ENCODE measurements at regions not wholly inside any gene's neighbourhood (a gene's known extent, or its start where the extent isn't known, plus 50 kb on each side); places are given as distances from the start of the nearest gene placed in this dataset.

DNA sequence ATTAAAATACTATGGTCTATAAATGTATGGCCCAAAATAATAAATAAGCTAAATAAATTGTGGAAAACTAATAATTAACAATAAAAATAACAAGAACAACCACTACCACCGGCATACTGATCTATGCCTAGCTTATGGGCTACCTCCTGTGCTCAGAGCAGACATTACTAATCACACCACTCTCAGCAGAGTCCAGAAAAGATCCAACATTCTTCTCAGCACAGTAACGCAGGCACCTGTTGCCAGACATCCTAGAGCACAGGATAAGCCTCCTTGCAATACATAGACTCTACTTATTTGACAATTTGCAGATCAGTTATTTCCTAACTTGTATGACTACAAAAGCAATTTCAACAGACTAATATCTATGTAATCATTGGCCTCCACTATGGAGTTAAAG, 137.1 kb upstream of the NEBL start:
- no peak for DNase-seq (ENCODE audit: low spot score)

DNA sequence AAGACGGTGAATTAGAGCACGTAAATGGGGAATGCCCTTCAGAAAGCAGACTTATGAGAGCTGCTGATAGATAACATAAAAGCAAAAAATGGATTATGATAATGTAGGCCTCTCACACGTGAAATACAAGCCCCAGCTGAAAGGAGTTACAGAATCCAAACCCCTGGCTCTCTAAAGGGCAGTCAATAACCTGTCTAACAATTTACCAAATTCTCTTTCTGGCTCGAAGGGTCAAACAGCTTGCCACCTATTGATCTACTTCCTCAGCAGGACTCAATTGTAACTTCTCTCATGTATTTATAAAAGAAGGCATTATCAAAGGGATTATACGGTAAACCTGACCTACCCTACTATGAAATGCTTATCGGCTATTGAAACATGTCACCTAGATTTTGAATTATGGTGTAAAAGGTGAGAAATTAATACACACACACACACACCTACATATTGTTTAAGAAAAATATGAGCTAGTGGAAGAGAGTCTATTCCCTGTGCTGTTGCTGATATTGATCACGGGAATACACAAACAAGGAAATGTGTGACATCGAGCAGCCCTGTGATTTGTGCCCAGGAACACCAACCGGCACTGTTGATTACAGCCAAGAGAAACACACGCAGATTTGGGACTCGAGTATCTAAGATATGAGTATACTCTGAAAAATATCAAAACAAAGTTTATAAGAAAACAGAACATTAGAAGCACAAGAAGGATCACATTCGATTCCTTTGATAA, 135.6 kb upstream of the NEBL start:
- DNase-seq (ENCODE audit: low spot score), result no peak

DNA sequence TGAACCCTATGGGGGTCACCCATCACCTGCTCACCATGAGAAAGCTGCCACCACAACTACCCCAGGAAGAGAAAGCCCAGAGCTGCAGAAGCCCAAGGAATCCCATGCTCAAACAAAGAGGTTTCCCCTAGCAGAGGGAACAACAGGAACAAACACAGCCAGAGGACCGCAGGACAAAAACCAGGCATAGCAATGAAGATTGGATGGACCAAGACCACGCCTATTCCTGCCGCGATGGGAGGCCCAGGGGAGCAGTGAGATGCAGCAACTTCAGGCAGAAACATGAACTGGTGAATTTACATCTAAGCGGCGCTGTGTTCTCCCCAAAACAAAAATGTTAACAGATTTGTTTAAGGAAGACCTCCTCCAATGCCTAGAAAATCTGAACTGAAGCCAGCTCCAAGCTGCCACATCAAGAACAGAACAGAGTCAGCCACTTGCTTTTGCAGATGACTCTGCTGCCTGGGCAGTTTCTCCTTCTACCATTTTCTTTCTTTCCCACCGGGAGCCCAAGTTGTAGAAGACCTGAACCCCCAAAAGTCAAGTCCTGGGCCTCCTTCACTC, 134.2 kb upstream of the NEBL start:
- no peak for DNase-seq (ENCODE audit: low spot score)

DNA sequence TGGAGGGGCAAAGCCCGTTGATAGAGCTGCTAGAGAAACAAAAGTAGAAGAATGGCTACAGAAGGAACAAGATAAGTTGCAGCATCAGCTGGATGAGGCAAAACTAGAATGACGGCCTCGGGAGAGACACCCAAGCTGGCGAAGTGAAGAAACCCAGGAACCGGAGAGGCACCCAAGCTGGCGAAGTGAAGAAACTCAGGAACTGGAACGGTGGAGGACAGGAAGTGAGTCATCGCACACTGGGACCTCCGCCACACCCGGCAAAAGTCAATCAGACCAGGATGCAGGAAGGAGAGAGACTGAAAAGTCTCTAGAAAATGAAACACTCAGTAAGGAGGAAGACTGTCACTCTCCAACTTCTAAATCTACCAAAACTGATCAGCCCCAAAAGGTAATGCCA, 133.0 kb upstream of the NEBL start:
- DNase-seq (ENCODE audit: low spot score), result no peak

DNA sequence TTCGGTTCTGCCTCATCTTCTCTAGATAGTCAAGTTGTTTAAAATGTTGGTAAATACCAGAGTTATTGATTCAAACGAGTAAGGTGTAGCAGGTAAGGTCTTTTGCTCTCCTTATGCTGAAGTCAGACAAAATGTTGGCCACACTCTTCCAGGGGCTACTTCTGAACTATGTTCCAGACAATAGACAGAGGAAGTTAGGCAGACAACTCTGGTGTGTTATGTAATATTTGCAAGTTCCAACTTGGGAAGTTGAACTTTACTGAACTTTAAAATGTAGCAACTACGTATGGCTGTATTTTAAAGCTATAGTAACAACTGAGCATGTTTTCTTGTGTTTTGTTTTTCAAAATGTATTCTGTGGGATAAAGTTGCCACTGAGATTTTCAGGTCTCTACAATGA, 125.7 kb upstream of the NEBL start:
- no peak for DNase-seq (ENCODE audit: low spot score)

DNA sequence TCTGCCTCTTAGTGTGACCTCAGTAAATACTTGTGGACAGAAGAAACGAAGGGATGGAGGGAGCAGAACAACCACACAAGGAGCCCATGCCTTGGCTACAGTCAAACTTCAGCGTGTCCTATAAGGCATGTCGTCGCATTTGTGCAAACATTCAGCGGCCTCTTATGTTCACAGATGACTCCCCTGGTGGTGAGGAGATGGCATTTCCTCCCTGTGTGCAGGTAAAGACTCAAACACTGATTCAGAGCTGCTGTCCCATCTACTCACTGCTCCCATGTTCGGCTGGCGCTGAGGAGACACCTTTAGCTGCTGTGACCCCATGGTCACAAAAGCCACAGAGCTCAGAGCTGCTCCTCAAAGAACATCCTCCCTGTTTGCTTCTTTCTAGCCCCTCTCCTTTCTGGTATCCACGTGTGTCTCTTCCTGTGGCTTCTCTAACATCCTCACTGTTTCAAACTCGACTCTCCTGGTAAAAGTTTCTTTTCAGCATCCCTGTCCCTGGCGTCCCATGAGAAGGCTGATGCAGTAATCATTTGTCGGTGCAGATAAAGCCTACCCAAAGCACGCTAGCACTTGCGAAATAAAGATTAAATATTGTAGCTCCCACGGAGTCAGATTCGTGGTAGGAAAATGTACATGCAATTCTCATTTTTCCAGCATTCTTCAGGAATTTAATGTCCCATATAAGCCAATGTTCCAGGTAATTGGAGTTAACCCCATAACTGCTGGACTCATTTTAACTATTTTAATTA, 124.9 kb upstream of the NEBL start:
- no peak for DNase-seq (ENCODE audit: low spot score)

DNA sequence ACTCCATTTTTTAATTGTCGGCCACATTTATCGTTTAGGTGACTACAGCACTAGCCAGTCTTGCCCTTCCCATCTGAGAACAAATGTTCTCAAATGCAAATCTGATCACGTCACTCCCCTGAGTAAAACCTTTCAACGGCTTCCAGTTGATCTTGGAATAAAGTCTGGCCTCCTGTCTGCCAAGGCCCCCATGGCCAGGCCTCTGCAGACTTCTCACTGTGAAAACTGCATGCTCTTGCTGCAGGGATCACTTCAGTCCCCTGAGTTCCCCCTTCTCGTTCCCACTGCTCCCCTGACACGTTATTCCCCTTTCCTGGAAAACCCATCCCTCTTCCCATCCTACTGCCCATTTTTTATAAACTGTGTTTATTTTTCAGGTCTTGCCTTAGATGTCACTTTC, 124.1 kb upstream of the NEBL start:
- no peak for DNase-seq (ENCODE audit: low spot score)

DNA sequence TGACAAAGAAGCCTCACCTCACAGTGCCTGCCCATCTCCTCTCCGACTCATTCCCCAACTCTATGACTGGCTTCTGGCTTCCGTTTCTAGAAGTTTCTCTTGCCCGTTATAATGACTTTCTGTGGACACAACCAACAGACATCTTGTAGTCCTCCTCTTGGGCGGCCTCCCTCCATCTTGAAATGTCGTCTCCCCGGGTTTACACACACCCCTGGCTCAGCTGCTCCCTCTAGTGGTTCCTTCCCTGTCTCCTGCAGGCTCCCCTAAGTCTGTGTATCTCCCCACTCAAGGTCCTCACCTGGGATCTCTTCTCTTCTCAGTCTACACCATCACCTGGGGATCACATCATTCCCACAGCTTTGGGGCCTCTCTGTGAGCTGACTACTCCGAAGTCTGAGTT, 123.4 kb upstream of the NEBL start:
- no peak for DNase-seq (ENCODE audit: low spot score)

DNA sequence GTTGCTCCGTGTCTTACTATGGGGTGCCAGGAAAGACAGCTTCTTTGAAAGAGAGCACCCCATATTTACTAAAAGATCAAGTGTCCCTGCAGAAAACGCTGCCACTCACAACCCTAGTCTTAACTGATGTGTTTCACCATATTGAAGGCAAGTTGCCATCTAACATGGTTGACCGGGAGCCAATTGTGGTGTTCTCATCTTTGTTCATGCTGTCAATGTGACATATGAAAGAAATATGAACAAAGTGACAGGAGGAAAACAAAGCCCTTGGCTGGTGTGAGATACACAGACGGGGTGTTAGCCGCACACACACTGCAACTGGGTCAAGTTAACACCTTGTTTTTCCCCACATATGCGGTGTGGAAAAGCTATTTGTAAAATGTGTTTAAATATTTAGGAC, 122.3 kb upstream of the NEBL start:
- no peak for DNase-seq (ENCODE audit: low spot score)

DNA sequence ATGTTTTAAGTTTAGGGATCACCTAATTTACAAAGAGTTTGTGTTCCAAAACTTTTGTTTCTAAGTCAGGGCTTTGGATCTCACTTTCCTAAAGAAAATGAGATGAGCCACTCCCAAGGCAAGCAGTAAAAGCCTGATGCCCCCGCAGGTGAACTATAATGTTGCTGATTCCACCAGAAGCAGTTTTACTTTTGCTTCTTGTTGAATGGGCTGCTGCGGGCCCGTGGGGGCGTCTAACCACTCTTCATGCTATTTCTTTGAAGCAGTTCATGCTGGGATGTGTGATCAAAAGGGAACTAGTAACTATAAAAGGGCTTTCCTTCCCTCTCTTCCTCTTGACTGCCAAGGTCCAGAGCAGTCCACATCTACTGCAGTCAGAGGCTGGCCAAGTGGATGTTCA, 118.7 kb upstream of the NEBL start:
- no peak for DNase-seq (ENCODE audit: low spot score)

DNA sequence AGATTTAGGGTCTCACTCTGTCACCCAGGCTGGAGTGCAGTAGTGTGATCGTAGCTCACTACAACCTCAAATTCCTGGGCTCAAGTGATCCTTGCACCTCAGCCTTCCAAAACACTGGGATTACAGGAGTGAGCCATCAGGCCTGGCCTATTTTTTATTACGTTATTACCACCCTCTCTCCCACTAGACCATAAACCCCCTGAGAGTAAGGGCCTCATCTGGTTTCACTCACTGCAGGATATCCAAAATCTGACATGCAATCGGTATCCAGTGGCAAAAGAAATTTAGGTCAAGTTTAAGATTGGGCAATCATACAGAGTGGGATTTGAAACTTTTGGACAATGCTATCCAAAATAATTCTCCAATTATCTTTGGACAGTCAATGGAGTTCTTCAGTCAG, 117.0 kb upstream of the NEBL start:
- no peak for DNase-seq (ENCODE audit: low spot score)

DNA sequence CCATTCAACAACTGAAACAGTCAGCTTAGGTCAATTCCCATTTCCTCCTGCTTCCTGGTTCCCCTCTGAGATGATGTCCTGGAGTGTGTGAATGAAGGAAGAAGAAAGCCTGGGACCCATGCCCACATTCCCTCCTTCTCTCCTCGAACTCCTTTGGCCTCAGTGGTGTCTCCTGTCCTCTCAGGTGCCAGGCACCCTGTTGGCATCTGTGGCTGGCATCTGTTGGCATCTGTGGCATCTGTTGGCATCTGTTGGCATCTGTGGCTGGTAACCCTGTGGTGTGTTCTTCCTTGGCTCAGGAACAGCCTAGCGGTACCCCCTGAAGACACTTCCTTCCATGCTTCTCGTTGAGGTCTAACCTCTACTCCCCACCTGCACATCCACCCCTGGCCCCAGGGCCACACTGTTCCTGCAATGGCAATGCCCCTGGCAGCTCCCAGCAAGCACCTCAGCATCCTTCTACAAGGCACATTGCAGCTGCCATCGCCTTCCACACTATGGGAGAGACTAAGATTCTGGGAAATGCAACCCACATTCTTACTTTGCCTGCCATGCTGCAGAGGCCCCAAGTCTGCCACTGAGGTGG, 114.4 kb upstream of the NEBL start:
- no peak for DNase-seq (ENCODE audit: low spot score)

DNA sequence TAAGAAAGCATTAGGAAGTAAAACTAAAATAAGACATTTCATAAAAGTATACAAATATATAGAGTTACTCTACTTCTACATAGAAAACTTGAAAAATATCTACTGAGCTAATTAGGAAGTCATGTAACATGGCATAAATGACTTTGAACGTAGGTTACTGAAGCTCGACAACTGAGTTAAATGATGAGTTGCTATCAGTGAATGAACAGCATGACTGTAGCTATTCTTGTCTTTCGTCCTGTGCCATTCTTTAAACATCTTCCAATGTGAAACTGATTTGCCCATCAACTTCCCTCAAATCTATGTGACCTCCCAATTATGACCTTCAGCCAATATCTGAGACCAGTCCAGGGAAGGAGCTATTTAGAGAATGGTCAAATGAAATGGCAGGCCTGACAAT, 113.5 kb upstream of the NEBL start:
- no peak for DNase-seq (ENCODE audit: low spot score)

DNA sequence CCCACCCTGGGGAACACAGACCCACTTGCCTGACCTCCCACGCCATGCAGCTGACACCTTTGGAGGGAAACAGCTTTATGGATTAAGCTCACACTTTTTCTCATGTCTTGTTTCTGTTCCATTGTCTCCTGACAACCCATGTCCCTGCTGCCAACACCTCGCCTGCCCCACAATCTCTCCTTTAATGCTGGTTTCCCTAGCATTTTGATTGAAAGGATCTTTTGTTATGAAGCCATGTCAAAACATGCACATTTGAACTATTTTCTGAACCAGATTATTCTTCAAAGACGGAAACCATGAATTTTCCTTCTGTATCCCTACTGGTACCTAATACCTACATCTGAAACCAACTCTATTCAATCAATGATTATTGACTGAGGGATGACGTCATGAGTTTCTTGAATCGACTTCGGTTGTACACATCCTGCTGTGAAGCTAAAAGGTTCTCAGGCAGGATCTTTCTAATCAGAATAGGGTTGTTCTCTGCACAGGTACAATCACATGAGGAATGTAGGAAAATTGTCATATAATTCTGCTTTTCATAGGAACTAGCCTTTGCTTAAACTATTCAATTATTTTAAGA, 106.2 kb upstream of the NEBL start:
- DNase-seq (ENCODE audit: low spot score), result no peak

DNA sequence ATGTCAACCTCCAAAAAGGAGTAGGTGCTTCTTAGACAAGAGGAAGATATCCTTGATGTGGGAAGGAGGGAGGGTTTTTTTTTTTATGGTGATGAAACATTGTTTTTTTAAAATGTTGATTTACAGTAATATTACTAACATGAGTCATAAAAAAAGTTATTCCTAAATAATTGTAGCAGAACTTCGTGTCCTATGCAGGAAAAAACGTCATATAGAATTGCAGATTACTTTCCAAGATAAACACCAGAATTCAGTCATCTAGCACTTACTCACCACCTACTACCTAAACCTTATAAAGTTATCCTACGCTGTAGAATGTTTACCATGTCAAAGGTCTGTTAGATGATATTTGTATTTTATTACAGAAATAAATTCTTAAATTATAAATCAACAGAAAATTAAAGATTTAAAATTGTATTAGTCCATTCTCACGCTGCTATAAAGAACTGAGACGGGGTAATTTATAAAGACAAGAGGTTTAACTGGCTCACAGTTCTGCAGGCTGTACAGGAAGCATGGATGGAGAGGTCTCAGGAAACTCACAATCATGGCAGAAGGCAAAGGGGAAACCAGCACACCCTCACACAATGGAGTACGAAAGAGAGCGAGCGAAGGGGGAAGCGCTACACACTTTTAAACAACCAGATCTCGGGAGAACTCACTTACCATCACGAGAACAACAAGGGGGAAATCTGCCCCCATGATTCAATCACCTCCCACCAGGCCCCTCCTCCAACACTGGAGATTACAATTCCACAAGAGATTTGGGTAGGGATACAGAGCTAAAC, 105.2 kb upstream of the NEBL start:
- no peak for DNase-seq (ENCODE audit: low spot score)

DNA sequence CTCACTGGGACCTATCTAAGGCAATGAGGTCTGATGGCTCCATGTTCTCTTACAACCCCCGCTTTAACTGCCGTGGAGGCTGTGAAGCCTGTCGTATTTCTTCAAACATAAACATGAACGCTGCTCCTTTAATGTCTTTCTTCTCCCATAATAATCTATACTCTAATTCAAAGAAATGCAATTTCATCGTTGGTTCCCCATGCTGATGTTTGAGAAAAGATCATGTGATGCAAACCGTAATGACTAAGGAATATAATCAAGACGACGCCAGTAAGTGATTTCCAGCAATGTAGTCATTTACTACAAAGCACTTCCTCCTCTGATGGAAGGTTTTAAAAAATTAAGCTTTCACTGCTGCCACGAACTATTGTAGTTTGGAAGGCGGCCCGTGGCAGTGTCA, 102.6 kb upstream of the NEBL start:
- DNase-seq (ENCODE audit: low spot score), result no peak

DNA sequence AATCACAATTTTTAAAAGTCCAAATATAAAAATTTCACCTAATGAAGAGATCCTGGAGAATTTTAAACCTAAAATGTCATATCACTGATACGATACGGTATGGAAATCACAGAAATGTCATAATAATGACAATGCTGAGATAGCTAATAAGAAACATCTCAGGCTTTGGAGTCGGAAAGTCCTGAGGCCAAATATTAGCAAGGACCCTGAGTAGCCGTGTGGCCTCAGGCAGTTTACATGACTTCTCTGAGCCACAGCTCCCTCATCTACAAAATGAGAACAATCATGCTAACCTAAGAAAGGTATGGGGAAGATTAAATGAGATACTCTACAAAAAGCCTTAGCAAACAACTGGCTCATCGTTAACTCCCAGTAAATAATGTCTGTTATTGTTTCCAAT, 100.9 kb upstream of the NEBL start:
- no peak for DNase-seq (ENCODE audit: low spot score)

DNA sequence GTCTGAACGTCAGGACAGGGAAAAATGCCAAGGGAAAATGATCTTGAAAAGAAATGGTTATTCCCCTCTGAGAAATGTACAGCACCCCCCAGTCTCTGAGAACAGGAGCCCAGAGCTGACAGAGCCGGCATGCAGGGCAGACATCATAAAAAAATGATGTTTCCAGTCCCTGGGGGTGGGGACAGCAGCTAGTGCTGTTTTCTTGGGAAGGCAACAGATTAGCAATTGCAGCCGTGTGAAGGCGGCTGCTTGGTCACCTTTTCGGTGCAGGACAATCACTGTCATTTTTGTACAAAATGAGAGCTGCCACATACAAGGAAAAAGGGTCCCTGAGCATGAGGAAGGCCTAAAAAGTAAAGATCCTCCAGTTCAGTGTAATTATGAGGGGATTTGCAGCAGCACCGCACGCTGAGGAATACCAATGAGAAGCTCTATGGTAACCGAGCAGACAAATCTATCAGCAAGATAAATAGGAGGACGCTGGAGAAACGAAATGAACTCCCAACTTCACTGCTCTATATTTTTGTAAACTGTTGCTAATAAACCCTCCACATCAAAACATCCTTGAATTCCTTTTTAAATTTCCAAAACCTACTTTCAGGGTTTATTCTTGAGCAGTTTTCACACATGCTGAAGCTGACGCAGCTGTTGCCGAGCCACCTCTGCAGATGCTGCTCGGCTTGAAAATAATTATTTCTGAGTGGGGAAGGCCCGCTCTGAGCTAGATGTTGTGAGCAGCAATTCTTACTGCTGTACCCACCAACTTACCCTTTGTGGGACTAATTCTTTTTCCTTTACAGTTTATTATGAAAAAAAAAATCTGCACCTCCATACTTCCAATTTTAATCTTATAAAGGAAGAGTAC, 98.2 kb upstream of the NEBL start:
- DNase-seq (ENCODE audit: low spot score), result no peak

DNA sequence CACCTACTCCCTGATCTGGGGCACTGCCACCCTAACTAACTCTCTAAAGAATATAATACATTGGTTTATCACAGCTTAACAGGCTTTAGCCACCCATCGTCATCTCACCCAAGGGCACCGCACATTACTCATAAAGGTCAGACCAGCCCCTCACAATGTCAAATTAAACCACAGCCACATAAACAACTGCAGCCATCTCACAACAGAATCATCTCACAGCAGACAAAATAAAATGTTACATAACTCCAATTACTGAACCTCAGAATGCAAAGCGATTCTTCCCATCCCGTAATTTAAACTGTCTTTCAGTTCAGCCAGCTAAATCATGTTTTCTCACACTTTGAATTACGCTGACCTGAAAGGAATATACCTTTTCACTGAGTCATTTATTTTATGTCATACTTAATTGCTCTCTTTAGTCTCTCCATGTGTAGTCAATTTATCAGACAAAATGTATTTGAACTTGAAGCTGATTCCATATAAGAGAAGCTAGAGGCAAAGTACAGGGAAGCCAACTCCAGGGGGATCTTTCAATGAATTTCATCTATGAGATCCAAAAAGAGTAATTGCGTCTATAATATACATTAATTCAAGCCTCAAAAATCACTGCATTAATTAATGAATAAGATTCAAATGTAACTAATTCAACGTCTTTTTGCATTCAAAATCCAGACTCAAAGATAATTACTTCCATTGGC, 96.9 kb upstream of the NEBL start:
- no peak for DNase-seq (ENCODE audit: low spot score)

DNA sequence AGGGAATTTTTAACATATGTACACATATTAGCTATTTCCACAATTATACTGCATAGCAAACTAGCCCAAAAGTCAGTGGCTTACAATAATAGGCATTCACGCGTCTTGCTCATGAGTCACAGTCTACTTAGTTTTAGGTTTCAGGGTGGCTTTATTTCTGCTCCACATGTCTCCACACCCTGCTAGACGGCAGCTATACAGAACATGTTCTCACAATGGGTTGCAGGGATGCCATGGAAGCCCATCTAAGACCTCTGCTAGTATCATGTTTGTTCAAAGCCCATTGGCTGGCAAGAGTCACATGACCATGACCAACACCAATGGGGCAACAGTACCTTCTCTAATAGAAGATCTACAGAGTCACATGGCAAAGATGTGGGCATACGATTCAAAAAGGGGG, 96.3 kb upstream of the NEBL start:
- no peak for DNase-seq (ENCODE audit: low spot score)
